HEK293 (cell line): ENCODE measurements at regions not wholly inside any gene's neighbourhood (a gene's known extent, or its start where the extent isn't known, plus 50 kb on each side); places are given as distances from the start of the nearest gene placed in this dataset.

Experiments
- CTCF ChIA-PET: fragments of 350-600 bp; formaldehyde crosslinking; extraction: SDS; loops from one replicate; lab custom pipeline; 2021; ENCODE audit warnings: antibody characterized with exemption; lab: Yijun Ruan, JAX
- POLR2A ChIA-PET: fragments of 300-600 bp; formaldehyde crosslinking; extraction: SDS; loops from one replicate; lab custom pipeline; 2020; ENCODE audit warnings: antibody characterized with exemption, inconsistent platforms; lab: Yijun Ruan, JAX
- H3K27ac ChIP-seq: fragments of 200-500 bp; sonication (Bioruptor generic); 2 replicates; pipeline ENCODE4 v1.5.1; 2014; ENCODE audit warnings: low read depth, low read length, control low read depth, inconsistent platforms; ENCODE audit errors: extremely low read depth
- H3K36me3 ChIP-seq, 2 experiments: fragments of 200-500 bp in 1 of 2; sonication (Bioruptor generic) in 1 of 2; 1 replicate in 1 of 2; 2 replicates in 1 of 2; pipeline ENCODE4 v1.5.1; 2014 to 2017; ENCODE audit warnings: inconsistent platforms in 2 of 2, low read length in 2 of 2; ENCODE audit not compliant: control insufficient read depth in 2 of 2, insufficient read depth in 1 of 2
- H3K4me1 ChIP-seq: fragments of 200-500 bp; sonication (Bioruptor generic); 2 replicates; pipeline ENCODE4 v1.5.1; 2014; ENCODE audit warnings: mild to moderate bottlenecking, low read length, inconsistent platforms; ENCODE audit not compliant: control insufficient read depth, insufficient read depth
- H3K4me3 ChIP-seq: 2 replicates; pipeline ENCODE4 v1.5.1; 2011; ENCODE audit warnings: low read depth, mild to moderate bottlenecking, control low read depth, low read length, moderate library complexity
- H3K9me3 ChIP-seq: fragments of 200-500 bp; sonication (Bioruptor generic); 2 replicates; pipeline ENCODE4 v1.5.1; 2014; ENCODE audit warnings: low read depth, low read length, inconsistent platforms; ENCODE audit not compliant: control insufficient read depth, insufficient read depth
- GLI2 ChIP-seq: fragments of 450-650 bp; formaldehyde crosslinking; IDR thresholded peaks from 2 replicates; pipeline ENCODE4; 2017; ENCODE audit warnings: missing biosample characterization, missing genetic modification characterization, low read depth, borderline replicate concordance
- KLF7 ChIP-seq: fragments of 450-650 bp; formaldehyde crosslinking; IDR thresholded peaks from 2 replicates; pipeline ENCODE4 v1.5.1; 2016; ENCODE audit warnings: missing biosample characterization, missing genetic modification characterization, borderline replicate concordance
- SP3 ChIP-seq: fragments of 450-650 bp; formaldehyde crosslinking; IDR thresholded peaks from 2 replicates; pipeline ENCODE4 v1.5.1; 2016; ENCODE audit warnings: missing biosample characterization, missing genetic modification characterization
- ZBTB1 ChIP-seq: fragments of 450-650 bp; formaldehyde crosslinking; IDR thresholded peaks from 2 replicates; pipeline ENCODE4 v1.5.1; 2016; ENCODE audit warnings: missing biosample characterization, missing genetic modification characterization
- ZNF155 ChIP-seq: fragments of 450-650 bp; formaldehyde crosslinking; IDR thresholded peaks from 2 replicates; pipeline ENCODE4 v1.5.1; 2016; ENCODE audit warnings: missing biosample characterization, missing genetic modification characterization
- ZNF169 ChIP-seq: fragments of 450-650 bp; formaldehyde crosslinking; IDR thresholded peaks from 2 replicates; pipeline ENCODE4 v1.5.1; 2016; ENCODE audit warnings: missing biosample characterization, missing genetic modification characterization
- ZNF211 ChIP-seq: fragments of 450-650 bp; formaldehyde crosslinking; IDR thresholded peaks from 2 replicates; pipeline ENCODE4 v1.5.1; 2016; ENCODE audit warnings: low read depth, missing biosample characterization, missing genetic modification characterization
- ZNF221 ChIP-seq: fragments of 450-650 bp; formaldehyde crosslinking; IDR thresholded peaks from 2 replicates; pipeline ENCODE4 v1.5.1; 2017; ENCODE audit warnings: missing biosample characterization, missing genetic modification characterization, borderline replicate concordance
- ZNF280D ChIP-seq: fragments of 450-650 bp; formaldehyde crosslinking; IDR thresholded peaks from 2 replicates; pipeline ENCODE4 v1.5.1; 2016; ENCODE audit warnings: missing biosample characterization, missing genetic modification characterization
- ZNF391 ChIP-seq: fragments of 450-650 bp; formaldehyde crosslinking; IDR thresholded peaks from 2 replicates; pipeline ENCODE4 v1.5.1; 2016; ENCODE audit warnings: low read depth, missing biosample characterization, missing genetic modification characterization, borderline replicate concordance
- ZNF416 ChIP-seq: fragments of 450-650 bp; formaldehyde crosslinking; IDR thresholded peaks from 2 replicates; pipeline ENCODE4 v1.5.1; 2016; ENCODE audit warnings: missing biosample characterization, missing genetic modification characterization
- ZNF521 ChIP-seq: fragments of 450-650 bp; formaldehyde crosslinking; IDR thresholded peaks from 2 replicates; pipeline ENCODE4 v1.5.1; 2017; ENCODE audit warnings: missing biosample characterization, mild to moderate bottlenecking, missing genetic modification characterization
- ZNF560 ChIP-seq: fragments of 450-650 bp; formaldehyde crosslinking; IDR thresholded peaks from 2 replicates; pipeline ENCODE4 v1.5.1; 2017; ENCODE audit warnings: missing biosample characterization, missing genetic modification characterization, borderline replicate concordance
- ZNF701 ChIP-seq: fragments of 450-650 bp; formaldehyde crosslinking; IDR thresholded peaks from 2 replicates; pipeline ENCODE4 v1.5.1; 2016; ENCODE audit warnings: missing biosample characterization, missing genetic modification characterization
- ZNF791 ChIP-seq: fragments of 450-650 bp; formaldehyde crosslinking; IDR thresholded peaks from 2 replicates; pipeline ENCODE4 v1.5.1; 2016; ENCODE audit warnings: missing biosample characterization, missing genetic modification characterization
- ZSCAN18 ChIP-seq: fragments of 450-650 bp; formaldehyde crosslinking; IDR thresholded peaks from 2 replicates; pipeline ENCODE4 v1.5.1; 2016; ENCODE audit warnings: missing biosample characterization, missing genetic modification characterization
- TF ChIP-seq, protein P1 (sequence below): fragments of 450-650 bp; formaldehyde crosslinking; IDR thresholded peaks from 2 replicates; pipeline ENCODE4; 2016; ENCODE audit warnings: missing biosample characterization, missing genetic modification characterization
- TF ChIP-seq, protein P2 (sequence below): fragments of 450-650 bp; IDR thresholded peaks from 2 replicates; pipeline ENCODE4 v1.5.1; 2018; ENCODE audit warnings: missing biosample characterization, mild to moderate bottlenecking, missing genetic modification characterization
- TF ChIP-seq, protein P3 (sequence below): fragments of 450-650 bp; formaldehyde crosslinking; IDR thresholded peaks from 2 replicates; pipeline ENCODE4 v1.5.1; 2017; ENCODE audit warnings: missing biosample characterization, mild to moderate bottlenecking, missing genetic modification characterization, moderate library complexity
- TF ChIP-seq, protein P4 (sequence below): fragments of 450-650 bp; formaldehyde crosslinking; IDR thresholded peaks from 2 replicates; pipeline ENCODE4 v1.5.1; 2016; ENCODE audit warnings: missing biosample characterization, missing genetic modification characterization

- ChIA-PET POLR2A (no interaction called here), CTCF (no interaction called here)
- Histone ChIP-seq H3K9me3 (no peaks in the 10 kb centered on the region), H3K36me3 (no peaks in the 10 kb centered on the region), H3K4me3 (no peak overlapping the region), H3K27ac (no peak overlapping the region), H3K4me1 (no peaks in the 10 kb centered on the region)
- TF ChIP-seq ZNF221 = no peak
- TF ChIP-seq, protein P1, sequence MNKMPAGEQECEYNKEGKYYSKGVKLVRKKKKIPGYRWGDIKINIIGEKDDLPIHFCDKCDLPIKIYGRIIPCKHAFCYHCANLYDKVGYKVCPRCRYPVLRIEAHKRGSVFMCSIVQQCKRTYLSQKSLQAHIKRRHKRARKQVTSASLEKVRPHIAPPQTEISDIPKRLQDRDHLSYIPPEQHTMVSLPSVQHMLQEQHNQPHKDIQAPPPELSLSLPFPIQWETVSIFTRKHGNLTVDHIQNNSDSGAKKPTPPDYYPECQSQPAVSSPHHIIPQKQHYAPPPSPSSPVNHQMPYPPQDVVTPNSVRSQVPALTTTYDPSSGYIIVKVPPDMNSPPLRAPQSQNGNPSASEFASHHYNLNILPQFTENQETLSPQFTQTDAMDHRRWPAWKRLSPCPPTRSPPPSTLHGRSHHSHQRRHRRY = no peak
- TF ChIP-seq ZNF560 (tag by site-specific recombination) = no peak
- no peak for TF ChIP-seq ZNF391 (tag by site-specific recombination)
- no peak for TF ChIP-seq ZNF211 (tag by site-specific recombination)
- no peak for TF ChIP-seq KLF7 (tag by site-specific recombination)
- TF ChIP-seq ZBTB1 = no peak
- TF ChIP-seq ZNF280D (tag by site-specific recombination) = no peak
- TF ChIP-seq ZNF701 (tag by site-specific recombination) = no peak
- TF ChIP-seq ZNF521 (tag by site-specific recombination) = no peak
- TF ChIP-seq ZSCAN18 (tag by site-specific recombination) = no peak
- TF ChIP-seq, protein P2, sequence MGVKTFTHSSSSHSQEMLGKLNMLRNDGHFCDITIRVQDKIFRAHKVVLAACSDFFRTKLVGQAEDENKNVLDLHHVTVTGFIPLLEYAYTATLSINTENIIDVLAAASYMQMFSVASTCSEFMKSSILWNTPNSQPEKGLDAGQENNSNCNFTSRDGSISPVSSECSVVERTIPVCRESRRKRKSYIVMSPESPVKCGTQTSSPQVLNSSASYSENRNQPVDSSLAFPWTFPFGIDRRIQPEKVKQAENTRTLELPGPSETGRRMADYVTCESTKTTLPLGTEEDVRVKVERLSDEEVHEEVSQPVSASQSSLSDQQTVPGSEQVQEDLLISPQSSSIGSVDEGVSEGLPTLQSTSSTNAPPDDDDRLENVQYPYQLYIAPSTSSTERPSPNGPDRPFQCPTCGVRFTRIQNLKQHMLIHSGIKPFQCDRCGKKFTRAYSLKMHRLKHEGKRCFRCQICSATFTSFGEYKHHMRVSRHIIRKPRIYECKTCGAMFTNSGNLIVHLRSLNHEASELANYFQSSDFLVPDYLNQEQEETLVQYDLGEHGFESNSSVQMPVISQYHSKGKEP (tag by site-specific recombination) = no peak
- TF ChIP-seq ZNF416 (tag by site-specific recombination) = no peak
- no peak for TF ChIP-seq ZNF155 (tag by site-specific recombination)
- TF ChIP-seq, protein P3, sequence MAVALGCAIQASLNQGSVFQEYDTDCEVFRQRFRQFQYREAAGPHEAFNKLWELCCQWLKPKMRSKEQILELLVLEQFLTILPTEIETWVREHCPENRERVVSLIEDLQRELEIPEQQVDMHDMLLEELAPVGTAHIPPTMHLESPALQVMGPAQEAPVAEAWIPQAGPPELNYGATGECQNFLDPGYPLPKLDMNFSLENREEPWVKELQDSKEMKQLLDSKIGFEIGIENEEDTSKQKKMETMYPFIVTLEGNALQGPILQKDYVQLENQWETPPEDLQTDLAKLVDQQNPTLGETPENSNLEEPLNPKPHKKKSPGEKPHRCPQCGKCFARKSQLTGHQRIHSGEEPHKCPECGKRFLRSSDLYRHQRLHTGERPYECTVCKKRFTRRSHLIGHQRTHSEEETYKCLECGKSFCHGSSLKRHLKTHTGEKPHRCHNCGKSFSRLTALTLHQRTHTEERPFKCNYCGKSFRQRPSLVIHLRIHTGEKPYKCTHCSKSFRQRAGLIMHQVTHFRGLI = no peak
- TF ChIP-seq ZNF169 = no peak
- TF ChIP-seq, protein P4, sequence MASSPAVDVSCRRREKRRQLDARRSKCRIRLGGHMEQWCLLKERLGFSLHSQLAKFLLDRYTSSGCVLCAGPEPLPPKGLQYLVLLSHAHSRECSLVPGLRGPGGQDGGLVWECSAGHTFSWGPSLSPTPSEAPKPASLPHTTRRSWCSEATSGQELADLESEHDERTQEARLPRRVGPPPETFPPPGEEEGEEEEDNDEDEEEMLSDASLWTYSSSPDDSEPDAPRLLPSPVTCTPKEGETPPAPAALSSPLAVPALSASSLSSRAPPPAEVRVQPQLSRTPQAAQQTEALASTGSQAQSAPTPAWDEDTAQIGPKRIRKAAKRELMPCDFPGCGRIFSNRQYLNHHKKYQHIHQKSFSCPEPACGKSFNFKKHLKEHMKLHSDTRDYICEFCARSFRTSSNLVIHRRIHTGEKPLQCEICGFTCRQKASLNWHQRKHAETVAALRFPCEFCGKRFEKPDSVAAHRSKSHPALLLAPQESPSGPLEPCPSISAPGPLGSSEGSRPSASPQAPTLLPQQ (tag by site-specific recombination) = no peak
- TF ChIP-seq SP3 (tag by site-specific recombination) = no peak
- no peak for TF ChIP-seq ZNF791 (tag by site-specific recombination)
- TF ChIP-seq GLI2 (tag by site-specific recombination) = no peak
Measured at GRCh38 chr21:27580276-27580675, 613.4 kb upstream of the ADAMTS5 start.
